GM18858 (cell line): ENCODE measurements at regions not wholly inside any gene's neighbourhood (a gene's known extent, or its start where the extent isn't known, plus 50 kb on each side); places are given as distances from the start of the nearest gene placed in this dataset.
"Not testable (repeated sequence)": the region's sequence is repeated elsewhere in the genome, so short reads cannot be mapped to it uniquely, and the experiment has no call there.

ENCODE experiments used
- ATAC-seq: cut with Tn5 transposase; IDR thresholded peaks from one replicate; pipeline ENCODE4 v1.9.1; 2021; ENCODE audit not compliant: unreplicated experiment

DNA sequence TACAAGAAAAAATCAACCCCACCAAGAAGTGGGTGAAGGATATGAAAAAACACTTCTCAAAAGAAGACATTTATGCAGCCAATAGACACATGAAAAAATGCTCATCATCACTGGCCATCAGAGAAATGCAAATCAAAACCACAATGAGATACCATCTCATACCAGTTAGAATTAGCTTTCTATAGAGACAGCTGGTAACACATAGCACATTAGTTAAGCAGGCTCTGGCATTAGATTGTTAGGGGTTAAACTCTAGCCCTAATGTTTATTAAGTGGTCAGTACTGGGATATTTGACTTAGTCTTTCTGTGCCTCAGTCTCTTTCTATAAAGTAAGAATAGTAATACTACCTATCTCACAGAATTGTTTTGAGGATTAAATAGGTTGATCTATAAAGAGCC is 65.2 kb upstream of the TGFBR2 start:
- not testable (repeated sequence) for ATAC-seq

GRCh38 chr3:30542897-30543296 is 63.5 kb upstream of the TGFBR2 start:
- no peak for ATAC-seq

DNA sequence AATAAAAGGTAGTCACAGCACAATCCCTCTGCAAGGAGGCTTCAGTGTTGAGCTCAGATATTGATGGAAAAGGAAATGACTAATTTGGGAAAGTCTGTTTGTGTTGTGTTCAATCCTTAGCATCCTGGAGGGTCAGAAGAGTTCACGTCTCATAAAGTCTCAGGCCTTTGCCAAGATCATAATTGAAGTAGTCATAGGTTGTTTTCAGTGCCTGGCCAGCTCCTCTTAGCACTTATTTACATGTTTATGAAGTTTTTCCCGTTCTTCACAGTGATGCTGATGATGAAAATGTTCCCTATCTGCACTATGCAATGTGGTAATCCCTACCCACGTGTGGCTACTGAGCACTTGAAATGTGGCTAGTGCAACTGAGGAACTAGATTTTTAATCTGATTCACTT is 61.6 kb upstream of the TGFBR2 start:
- ATAC-seq, result no peak

GRCh38 chr3:30546934-30547333 is 59.5 kb upstream of the TGFBR2 start:
- no peak for ATAC-seq

DNA sequence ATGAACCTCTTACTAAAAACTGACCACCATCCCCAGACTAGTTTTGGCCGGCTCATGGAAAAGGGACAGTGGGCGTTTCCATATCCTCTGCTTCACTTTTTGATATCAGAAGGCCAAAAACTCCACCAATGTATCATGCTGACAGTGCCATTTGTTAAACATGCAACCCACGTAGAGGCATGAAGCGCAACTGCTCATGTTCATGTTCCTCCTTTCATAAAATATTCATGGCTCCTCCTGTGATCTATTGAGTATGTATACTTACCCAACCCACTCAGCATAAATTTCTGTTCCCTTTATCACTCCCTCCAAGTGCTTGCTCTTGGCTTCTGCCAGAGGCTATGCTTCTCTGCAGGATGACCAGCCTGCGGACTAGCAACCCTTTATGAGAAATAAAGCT is 58.7 kb upstream of the TGFBR2 start:
- no peak for ATAC-seq

DNA sequence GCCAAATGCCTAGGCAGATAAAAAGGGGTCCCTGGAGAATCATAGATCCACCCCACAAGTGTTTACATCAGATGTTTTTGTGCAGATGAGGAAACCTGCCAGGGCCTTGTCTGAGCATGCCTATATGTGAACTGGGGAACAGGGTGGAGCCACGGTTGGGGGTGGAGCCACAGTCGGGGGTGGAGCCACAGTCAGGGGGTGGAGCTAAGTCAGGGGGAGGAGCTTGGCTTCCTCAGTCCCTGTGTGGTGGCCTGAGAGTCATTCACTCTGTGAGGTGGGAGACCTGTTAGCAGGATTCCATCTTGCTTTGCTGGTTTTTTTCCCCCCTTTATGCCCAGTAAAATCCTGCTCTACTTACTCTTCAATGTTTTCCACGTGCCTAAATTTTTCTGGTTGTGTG is 57.8 kb upstream of the TGFBR2 start:
- no peak for ATAC-seq

DNA sequence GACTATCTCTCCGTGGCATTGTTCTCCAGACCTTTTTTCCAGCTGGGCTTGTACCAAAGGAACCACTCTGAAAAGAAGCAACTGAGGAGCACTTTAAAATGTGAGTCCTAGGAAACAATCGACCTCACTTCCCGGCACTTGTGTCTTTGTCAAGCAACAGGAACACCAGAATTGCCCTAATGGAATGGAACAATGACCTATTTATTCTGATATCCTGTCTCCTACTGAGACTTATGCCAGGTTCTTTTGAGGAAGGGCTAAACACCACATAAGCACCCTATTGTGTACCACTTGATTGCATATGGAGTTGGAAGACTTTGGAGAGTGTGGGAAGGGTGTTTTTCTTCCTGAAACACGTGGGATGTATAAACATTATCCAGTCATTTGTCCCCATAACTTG is 56.8 kb upstream of the TGFBR2 start:
- ATAC-seq, result no peak

GRCh38 chr3:30550246-30550645 is 56.2 kb upstream of the TGFBR2 start:
- ATAC-seq, result no peak

DNA sequence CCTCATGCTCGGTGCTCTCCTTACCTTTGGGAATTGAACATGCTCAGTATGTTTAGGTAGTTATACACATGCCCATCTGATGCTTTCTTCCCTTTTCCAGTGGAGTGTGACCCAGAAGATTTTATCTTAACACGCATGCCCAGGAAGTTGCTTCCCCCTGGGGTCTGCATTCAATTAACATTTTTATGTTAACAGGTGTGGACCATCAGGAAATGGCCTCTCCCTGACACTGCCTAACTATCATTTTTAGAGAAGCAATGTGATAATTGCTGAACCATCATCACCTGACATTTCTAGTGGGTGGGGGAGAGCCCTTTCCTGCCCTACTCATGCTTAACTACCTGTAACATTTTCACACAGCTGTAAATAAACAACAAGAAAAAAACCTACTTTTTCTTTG is 55.1 kb upstream of the TGFBR2 start:
- ATAC-seq, result no peak

DNA sequence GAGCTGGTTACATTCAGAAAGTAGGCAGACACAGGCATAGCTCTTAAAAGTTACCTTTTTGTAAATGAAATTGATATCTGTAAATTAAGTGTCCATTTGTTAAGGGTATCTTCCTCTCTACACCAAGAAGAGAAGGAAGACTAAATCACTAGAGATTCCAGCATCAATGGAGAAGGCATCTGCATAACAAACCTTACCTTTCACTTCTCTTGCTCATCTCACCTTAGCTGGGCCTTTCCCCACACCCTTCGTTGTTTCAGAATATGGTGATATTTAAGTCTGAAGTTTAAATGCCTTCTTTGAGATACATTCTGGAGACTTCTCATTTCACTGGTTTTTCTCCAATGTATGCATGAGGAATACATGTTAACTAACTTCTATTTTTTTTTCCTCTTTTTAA is 54.5 kb upstream of the TGFBR2 start:
- ATAC-seq, result no peak

GRCh38 chr3:30553641-30554316 is 52.6 kb upstream of the TGFBR2 start:
- ATAC-seq, result no peak

GRCh38 chr3:30554317-30554690 is 52.1 kb upstream of the TGFBR2 start:
- no peak for ATAC-seq

DNA sequence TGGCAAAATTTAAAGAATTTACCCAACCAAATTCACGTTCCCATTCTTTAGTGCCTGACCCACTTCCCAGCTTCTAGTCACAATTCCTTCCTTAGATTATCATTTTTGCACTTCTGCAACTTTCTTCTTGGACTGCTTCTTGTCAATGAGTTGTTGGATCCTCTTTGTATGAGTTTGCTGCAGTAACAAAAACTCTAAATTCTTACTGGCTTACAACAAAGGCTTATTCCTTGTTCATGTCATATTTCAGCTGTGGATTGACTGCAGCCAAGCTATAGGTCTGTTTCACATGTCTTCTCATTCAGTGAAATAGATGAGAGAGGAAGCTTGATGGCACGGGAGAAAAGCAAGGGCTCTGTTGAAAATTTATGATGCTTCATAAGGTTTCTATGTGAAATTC is 50.4 kb upstream of the TGFBR2 start:
- no peak for ATAC-seq
